Neural progenitor cell (in vitro differentiated cells): ENCODE measurements at regions not wholly inside any gene's neighbourhood (a gene's known extent, or its start where the extent isn't known, plus 50 kb on each side); places are given as distances from the start of the nearest gene placed in this dataset.

Source experiments
- DNase-seq: peaks from one replicate; pipeline ENCODE4 v3.0.0-alpha.2; 2016; ENCODE audit warnings: low spot score
- H2AFZ ChIP-seq: fragments of 200-600 bp; sonication (generic); replicated peaks from 2 replicates; pipeline ENCODE4 v1.6.1; 2016; ENCODE audit warnings: antibody characterized with exemption
- H3F3A ChIP-seq: fragments of 200-600 bp; sonication (generic); 2 replicates; pipeline ENCODE4 v1.6.1; 2016; ENCODE audit warnings: antibody characterized with exemption, low read depth
- H3K27ac ChIP-seq: fragments of 200-600 bp; sonication (generic); 2 replicates; pipeline ENCODE4 v1.5.1; 2016; ENCODE audit warnings: mild to moderate bottlenecking
- H3K27me3 ChIP-seq: fragments of 200-600 bp; sonication (generic); 2 replicates; pipeline ENCODE4 v1.6.1; 2016; ENCODE audit warnings: mild to moderate bottlenecking, moderate library complexity
- H3K36me3 ChIP-seq: fragments of 200-600 bp; sonication (generic); 2 replicates; pipeline ENCODE4 v1.5.1; 2016
- H3K4me1 ChIP-seq: fragments of 200-600 bp; sonication (generic); 2 replicates; pipeline ENCODE4 v1.6.1; 2016; ENCODE audit warnings: mixed run types
- H3K4me2 ChIP-seq: fragments of 200-600 bp; sonication (generic); 2 replicates; pipeline ENCODE4 v1.6.1; 2016
- H3K4me3 ChIP-seq: fragments of 200-600 bp; sonication (generic); 2 replicates; pipeline ENCODE4 v1.5.1; 2016
- H3K79me2 ChIP-seq: fragments of 200-600 bp; sonication (generic); 2 replicates; pipeline ENCODE4 v1.6.1; 2016; ENCODE audit warnings: low read depth
- H3K9ac ChIP-seq: fragments of 200-600 bp; sonication (generic); 2 replicates; pipeline ENCODE4 v1.6.1; 2016
- H3K9me3 ChIP-seq: fragments of 200-600 bp; sonication (generic); 2 replicates; pipeline ENCODE4 v1.5.1; 2016; ENCODE audit warnings: low read depth
- H4K20me1 ChIP-seq: fragments of 200-600 bp; sonication (generic); 2 replicates; pipeline ENCODE4 v1.6.1; 2016; ENCODE audit warnings: low read depth
- H3K27ac Mint-ChIP-seq: 3 replicates; pipeline ENCODE4 v1.8.0; 2021; ENCODE audit warnings: mixed read lengths
- H3K27me3 Mint-ChIP-seq: 2 replicates; pipeline ENCODE4 v1.8.0; 2022; ENCODE audit warnings: low read depth, mild to moderate bottlenecking, inconsistent platforms, moderate library complexity, mixed read lengths; ENCODE audit not compliant: insufficient read depth
- H3K36me3 Mint-ChIP-seq: 3 replicates; pipeline ENCODE4 v1.8.0; 2021; ENCODE audit warnings: mixed read lengths
- H3K4me1 Mint-ChIP-seq: 3 replicates; pipeline ENCODE4 v1.8.0; 2021; ENCODE audit warnings: mixed read lengths
- H3K4me3 Mint-ChIP-seq: 3 replicates; pipeline ENCODE4 v1.8.0; 2021; ENCODE audit warnings: mild to moderate bottlenecking, moderate library complexity, mixed read lengths
- H3K9me3 Mint-ChIP-seq: 3 replicates; pipeline ENCODE4 v1.8.0; 2020; ENCODE audit warnings: mixed read lengths
- CTCF ChIP-seq: fragments of 200-600 bp; sonication (generic); IDR thresholded peaks from 2 replicates; pipeline ENCODE4 v1.5.1; 2017; ENCODE audit warnings: antibody characterized with exemption, mild to moderate bottlenecking
- EZH2 ChIP-seq: fragments of 200-600 bp; sonication (generic); IDR thresholded peaks from 2 replicates; pipeline ENCODE4 v1.6.1; 2017; ENCODE audit warnings: antibody characterized with exemption, mild to moderate bottlenecking, moderate library complexity
- EZH2phosphoT487 ChIP-seq: fragments of 200-600 bp; sonication (generic); IDR thresholded peaks from 2 replicates; pipeline ENCODE4 v1.6.1; 2017; ENCODE audit warnings: antibody characterized with exemption

DNA sequence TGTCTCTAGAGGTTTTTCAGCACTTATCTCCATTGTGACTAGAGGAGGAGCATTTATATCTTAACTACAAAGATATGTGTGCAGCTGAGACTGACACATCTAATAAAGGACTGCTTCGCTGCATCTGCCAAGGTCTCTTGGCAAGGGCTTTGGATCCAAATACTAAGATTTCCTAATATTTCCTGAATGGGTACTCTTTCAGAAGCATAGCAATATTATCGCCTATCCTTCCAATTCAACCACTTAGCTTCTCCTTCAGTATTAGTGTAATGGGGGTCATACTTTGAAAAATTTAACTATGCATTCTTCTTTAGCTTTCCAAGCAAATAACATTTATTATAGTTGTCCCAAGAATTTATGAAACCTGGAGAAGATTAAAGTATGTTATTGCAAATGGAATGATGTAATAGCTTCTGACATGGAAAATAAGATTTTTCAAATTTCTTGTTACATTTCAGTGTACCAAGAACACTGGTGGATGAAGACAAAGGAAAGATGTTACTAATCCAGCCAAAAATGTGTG lies 243.0 kb upstream of the PDE3A start:
- no peaks in the 10 kb centered on the region for H3K27me3 Mint-ChIP-seq
- Histone ChIP-seq H3K27me3 (no peaks in the 10 kb centered on the region), H4K20me1 (no peaks in the 10 kb centered on the region), H3K36me3 (no peaks in the 10 kb centered on the region), H3K4me2 (no peak overlapping the region), H3K4me3 (no peak overlapping the region), H3F3A (no peaks in the 10 kb centered on the region), H2AFZ (no peak overlapping the region), H3K79me2 (no peaks in the 10 kb centered on the region), H3K9me3 (no peaks in the 10 kb centered on the region), H3K9ac (no peak overlapping the region), H3K27ac (no peak overlapping the region), H3K4me1 (peaks cover 4% of the 10 kb centered on the region)
- TF ChIP-seq CTCF = no peak
- no peak for TF ChIP-seq EZH2phosphoT487
- no peak for TF ChIP-seq EZH2
- no peaks in the 10 kb centered on the region for H3K4me1 Mint-ChIP-seq
- H3K9me3 Mint-ChIP-seq = no peaks in the 10 kb centered on the region
- H3K4me3 Mint-ChIP-seq = no peak overlapping the region
- no peak overlapping the region for H3K27ac Mint-ChIP-seq
- no peak for DNase-seq
- H3K36me3 Mint-ChIP-seq = no peaks in the 10 kb centered on the region

- Mint-ChIP-seq H3K27ac (no peak overlapping the region), H3K27me3 (no peaks in the 10 kb centered on the region), H3K9me3 (no peaks in the 10 kb centered on the region), H3K4me3 (no peak overlapping the region), H3K36me3 (no peaks in the 10 kb centered on the region), H3K4me1 (no peaks in the 10 kb centered on the region)
- H3K27me3 ChIP-seq = no peaks in the 10 kb centered on the region
- no peak overlapping the region for H2AFZ ChIP-seq
- H3K79me2 ChIP-seq = no peaks in the 10 kb centered on the region
- no peaks in the 10 kb centered on the region for H4K20me1 ChIP-seq
- no peaks in the 10 kb centered on the region for H3K9me3 ChIP-seq
- no peak overlapping the region for H3K4me3 ChIP-seq
- TF ChIP-seq CTCF = no peak
- TF ChIP-seq EZH2 = no peak
- no peak for TF ChIP-seq EZH2phosphoT487
- no peak overlapping the region for H3K4me2 ChIP-seq
- no peak for DNase-seq
- no peaks in the 10 kb centered on the region for H3K36me3 ChIP-seq
- H3K9ac ChIP-seq = no peak overlapping the region
- no peak overlapping the region for H3K27ac ChIP-seq
- H3F3A ChIP-seq = no peaks in the 10 kb centered on the region
- H3K4me1 ChIP-seq = peaks cover 4% of the 10 kb centered on the region
Observed at GRCh38 chr12:20126601-20127000, 241.7 kb upstream of the PDE3A start.

DNA sequence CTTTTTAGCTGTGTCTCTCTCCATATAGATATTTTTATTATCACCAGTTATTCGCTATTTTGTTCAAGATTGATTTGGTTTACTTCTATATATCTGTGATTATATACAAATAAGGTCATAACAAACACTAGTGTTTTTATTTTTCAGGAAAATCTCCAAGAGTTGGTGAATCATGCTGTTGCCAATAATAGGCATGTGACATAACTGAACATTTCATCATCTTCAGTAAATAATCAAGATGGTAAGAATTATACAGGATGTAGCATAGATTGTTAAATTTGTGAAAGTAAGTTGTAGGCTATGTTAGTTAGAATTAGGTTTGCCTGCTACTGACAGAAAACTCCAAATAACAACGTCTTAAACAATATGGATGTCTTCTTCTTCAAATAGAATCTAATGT lies 240.9 kb upstream of the PDE3A start:
- Histone ChIP-seq H3K27me3 (no peaks in the 10 kb centered on the region), H4K20me1 (no peaks in the 10 kb centered on the region), H3K9me3 (no peaks in the 10 kb centered on the region), H3K27ac (no peak overlapping the region), H3K79me2 (no peaks in the 10 kb centered on the region), H3K4me2 (no peak overlapping the region), H3K4me3 (no peak overlapping the region), H3F3A (no peaks in the 10 kb centered on the region), H3K9ac (no peak overlapping the region), H3K4me1 (no peaks in the 10 kb centered on the region), H3K36me3 (no peaks in the 10 kb centered on the region), H2AFZ (no peak overlapping the region)
- H3K9me3 Mint-ChIP-seq = no peaks in the 10 kb centered on the region
- no peak for DNase-seq
- H3K4me3 Mint-ChIP-seq = no peak overlapping the region
- no peaks in the 10 kb centered on the region for H3K36me3 Mint-ChIP-seq
- TF ChIP-seq EZH2 (no peak), EZH2phosphoT487 (no peak), CTCF (no peak)
- no peak overlapping the region for H3K27ac Mint-ChIP-seq
- H3K4me1 Mint-ChIP-seq = no peaks in the 10 kb centered on the region
- no peaks in the 10 kb centered on the region for H3K27me3 Mint-ChIP-seq

- DNase-seq = no peak
- no peaks in the 10 kb centered on the region for H3K79me2 ChIP-seq
- H3K4me2 ChIP-seq = no peak overlapping the region
- Mint-ChIP-seq H3K27me3 (no peaks in the 10 kb centered on the region), H3K27ac (no peak overlapping the region), H3K4me1 (peaks cover 6% of the 10 kb centered on the region), H3K4me3 (no peak overlapping the region), H3K36me3 (no peaks in the 10 kb centered on the region), H3K9me3 (no peaks in the 10 kb centered on the region)
- no peaks in the 10 kb centered on the region for H4K20me1 ChIP-seq
- H3K9me3 ChIP-seq = no peaks in the 10 kb centered on the region
- no peak overlapping the region for H2AFZ ChIP-seq
- no peaks in the 10 kb centered on the region for H3K36me3 ChIP-seq
- H3K9ac ChIP-seq = no peak overlapping the region
- H3K4me3 ChIP-seq = no peak overlapping the region
- peaks cover 4% of the 10 kb centered on the region for H3K4me1 ChIP-seq
- H3K27me3 ChIP-seq = no peaks in the 10 kb centered on the region
- H3F3A ChIP-seq = no peaks in the 10 kb centered on the region
- no peak overlapping the region for H3K27ac ChIP-seq
- no peak for TF ChIP-seq EZH2phosphoT487
- TF ChIP-seq EZH2 = no peak
- no peak for TF ChIP-seq CTCF
Observed at GRCh38 chr12:20128928-20129327, 239.4 kb upstream of the PDE3A start.
